Panc1 (cell line): ENCODE measurements at regions not wholly inside any gene's neighbourhood (a gene's known extent, or its start where the extent isn't known, plus 50 kb on each side); places are given as distances from the start of the nearest gene placed in this dataset.

Experiments used
- ATAC-seq: fragments of 200-7000 bp; cut with Tn5 transposase; 2 replicates; pipeline ENCODE4 v1.9.1; 2020; ENCODE audit warnings: mild to moderate bottlenecking, moderate library complexity
- BruUV-seq: library from RNA; stranded (reverse); fragments of 400-500 nt; replicated peaks from 2 replicates; lab custom pipeline; 2021; lab: Mats Ljungman, UMichigan
- CTCF ChIA-PET: fragments of 300-600 bp; sonication (Branson Sonifier 250); formaldehyde crosslinking; loops from one replicate; lab custom pipeline; 2022; ENCODE audit warnings: antibody characterized with exemption; lab: Charles Lee
- POLR2A ChIA-PET: fragments of 300-600 bp; sonication (Branson Sonifier 250); formaldehyde crosslinking; loops from one replicate; lab custom pipeline; 2022; ENCODE audit warnings: antibody characterized with exemption; lab: Charles Lee
- DNase-seq: peaks from one replicate; pipeline ENCODE4 v3.0.0-alpha.2; 2010; ENCODE audit warnings: low read depth, low spot score
- H3K27ac ChIP-seq: 2 replicates; pipeline ENCODE4 v1.5.1; 2011; ENCODE audit warnings: mild to moderate bottlenecking, low read length, inconsistent platforms
- H3K27me3 ChIP-seq: fragments of 200-500 bp; sonication (Bioruptor generic); 2 replicates; pipeline ENCODE4 v1.6.0; 2014; ENCODE audit warnings: low read length, inconsistent platforms; ENCODE audit not compliant: control insufficient read depth, insufficient read depth
- H3K36me3 ChIP-seq: fragments of 200-500 bp; sonication (Bioruptor generic); 2 replicates; pipeline ENCODE4 v1.5.1; 2014; ENCODE audit warnings: inconsistent platforms, mild to moderate bottlenecking, low read length, moderate library complexity; ENCODE audit not compliant: control insufficient read depth, insufficient read depth
- H3K4me1 ChIP-seq: 2 replicates; pipeline ENCODE4 v1.5.1; 2011; ENCODE audit warnings: inconsistent platforms, mild to moderate bottlenecking, low read length, moderate library complexity; ENCODE audit not compliant: control insufficient read depth, insufficient read depth
- H3K4me3 ChIP-seq, 2 experiments: 2 replicates each; pipeline ENCODE4 v1.5.1; 2011 to 2012; ENCODE audit warnings: low read depth in 2 of 2, low read length in 2 of 2, mild to moderate bottlenecking in 2 of 2, inconsistent platforms in 1 of 2, moderate library complexity in 1 of 2
- H3K9me3 ChIP-seq: fragments of 200-500 bp; sonication (Bioruptor generic); 2 replicates; pipeline ENCODE4 v1.5.1; 2014; ENCODE audit warnings: low read depth, mild to moderate bottlenecking, inconsistent platforms, low read length, moderate library complexity; ENCODE audit not compliant: control insufficient read depth, insufficient read depth
- POLR2AphosphoS5 ChIP-seq: IDR thresholded peaks from 2 replicates; pipeline ENCODE4 v1.6.1; 2012; ENCODE audit warnings: mild to moderate bottlenecking, low read depth, low read length, moderate library complexity
- SIN3A ChIP-seq: IDR thresholded peaks from 2 replicates; pipeline ENCODE4 v1.6.1; 2012; ENCODE audit warnings: low read depth, mild to moderate bottlenecking, low read length, moderate library complexity, borderline replicate concordance; ENCODE audit not compliant: insufficient read depth
- TCF7L2 ChIP-seq: IDR thresholded peaks from 2 replicates; pipeline ENCODE4 v1.6.1; 2011; ENCODE audit warnings: mild to moderate bottlenecking, low read depth, low read length, inconsistent platforms
- in situ Hi-C: cut with HindIII; loops from 2 replicates; pipeline ENCODE4 v1.10.0; 2016; ENCODE audit warnings: low sequenced_read_pairs, low pct_unique_long_range_greater_than_20kb
- intact Hi-C: fragments of 100-400 bp; cut with micrococcal nuclease; formaldehyde crosslinking; loops from one replicate; pipeline ENCODE4 v1.10.0; 2022; ENCODE audit not compliant: unreplicated experiment
- TF ChIP-seq, protein P1 (sequence below): fragments of 450-650 bp; IDR thresholded peaks from 2 replicates; pipeline ENCODE4 v1.5.1; 2017; ENCODE audit warnings: mild to moderate bottlenecking
- TF ChIP-seq, protein P2 (sequence below), 2 experiments: IDR thresholded peaks; 2 replicates each; pipeline ENCODE4 v1.6.1; 2011 to 2012; ENCODE audit warnings: low read depth in 2 of 2, control low read depth in 1 of 2, low read length in 1 of 2, mild to moderate bottlenecking in 1 of 2, moderate library complexity in 1 of 2; ENCODE audit not compliant: insufficient read depth in 1 of 2

DNA sequence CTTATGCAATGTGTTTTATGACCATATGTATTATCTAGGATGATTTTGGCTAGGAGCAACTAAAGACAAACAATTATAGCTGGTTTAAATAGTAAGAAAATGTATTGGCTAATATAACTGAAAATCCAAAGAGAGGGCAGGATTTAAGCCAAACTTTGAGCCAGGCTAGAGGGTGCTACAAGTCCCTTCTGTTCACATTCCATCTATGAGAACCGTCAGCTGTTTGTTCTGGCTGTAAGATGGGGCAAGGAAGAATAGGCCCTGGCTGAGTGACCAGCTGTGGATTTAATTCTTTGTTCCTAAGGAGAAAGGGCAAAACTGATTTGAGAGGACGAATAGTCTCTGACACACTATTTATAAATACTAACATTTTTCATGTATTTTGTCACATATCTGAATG is 79.2 kb upstream of the UGT8 start:
- Histone ChIP-seq H3K9me3 (no peaks in the 10 kb centered on the region), H3K4me1 (no peaks in the 10 kb centered on the region), H3K4me3 (no peak overlapping the region), H3K36me3 (no peaks in the 10 kb centered on the region), H3K27ac (no peak overlapping the region), H3K27me3 (no peaks in the 10 kb centered on the region)
- ChIA-PET POLR2A (no interaction called here), CTCF (no interaction called here)
- no peak for DNase-seq
- no peak for TF ChIP-seq SIN3A
- no TSS peak for BruUV-seq
- in situ Hi-C loops (no loop called here), intact Hi-C loops (no loop called here)
- no peak for ATAC-seq

DNA sequence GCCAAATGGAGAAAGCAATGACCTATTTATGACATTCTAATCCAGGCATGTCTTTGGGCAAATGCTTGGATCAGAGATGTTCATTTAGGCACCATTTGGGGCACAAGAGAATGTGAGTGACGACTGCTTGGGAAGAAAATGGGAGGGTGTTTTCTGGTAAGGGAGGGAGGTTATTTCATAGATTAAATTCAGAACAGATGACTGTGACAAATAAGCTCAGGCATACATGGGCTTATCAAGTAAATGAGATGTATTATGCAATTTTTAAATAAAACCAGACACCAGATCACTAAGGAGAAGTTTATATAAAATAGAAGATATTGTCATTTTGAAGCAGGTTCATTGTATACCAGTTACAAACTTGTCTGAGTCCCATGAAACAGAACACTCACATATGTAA is 71.4 kb upstream of the UGT8 start:
- POLR2A ChIA-PET = no interaction called here
- BruUV-seq = no TSS peak

DNA sequence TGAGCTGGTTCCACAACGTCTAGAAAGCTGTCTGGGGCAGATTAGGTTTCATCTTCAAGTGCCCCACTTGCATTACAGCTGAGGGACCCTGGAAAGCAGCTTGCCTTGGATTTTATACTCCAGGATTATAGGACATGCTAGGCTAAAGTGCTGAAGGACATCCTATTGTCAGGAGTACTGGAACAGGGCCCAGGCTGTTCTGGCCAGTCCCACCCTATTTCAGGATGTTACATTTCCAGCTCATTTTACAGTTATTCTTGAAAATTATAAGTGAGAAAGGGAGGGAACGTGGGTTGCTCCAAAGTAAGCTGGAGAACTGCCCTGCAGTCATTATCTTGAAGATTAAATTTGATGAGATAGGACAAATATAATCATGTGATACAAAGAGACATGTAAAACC is 71.0 kb upstream of the UGT8 start:
- Histone ChIP-seq H3K36me3 (no peaks in the 10 kb centered on the region), H3K27ac (no peak overlapping the region), H3K4me1 (no peaks in the 10 kb centered on the region), H3K27me3 (no peaks in the 10 kb centered on the region), H3K4me3 (no peak overlapping the region), H3K9me3 (no peaks in the 10 kb centered on the region)
- ChIA-PET POLR2A (no interaction called here), CTCF (no interaction called here)
- intact Hi-C loops = no loop called here
- DNase-seq = no peak
- no peak for ATAC-seq
- TF ChIP-seq TCF7L2 (no peak), POLR2AphosphoS5 (no peak)
- TF ChIP-seq, protein P1, sequence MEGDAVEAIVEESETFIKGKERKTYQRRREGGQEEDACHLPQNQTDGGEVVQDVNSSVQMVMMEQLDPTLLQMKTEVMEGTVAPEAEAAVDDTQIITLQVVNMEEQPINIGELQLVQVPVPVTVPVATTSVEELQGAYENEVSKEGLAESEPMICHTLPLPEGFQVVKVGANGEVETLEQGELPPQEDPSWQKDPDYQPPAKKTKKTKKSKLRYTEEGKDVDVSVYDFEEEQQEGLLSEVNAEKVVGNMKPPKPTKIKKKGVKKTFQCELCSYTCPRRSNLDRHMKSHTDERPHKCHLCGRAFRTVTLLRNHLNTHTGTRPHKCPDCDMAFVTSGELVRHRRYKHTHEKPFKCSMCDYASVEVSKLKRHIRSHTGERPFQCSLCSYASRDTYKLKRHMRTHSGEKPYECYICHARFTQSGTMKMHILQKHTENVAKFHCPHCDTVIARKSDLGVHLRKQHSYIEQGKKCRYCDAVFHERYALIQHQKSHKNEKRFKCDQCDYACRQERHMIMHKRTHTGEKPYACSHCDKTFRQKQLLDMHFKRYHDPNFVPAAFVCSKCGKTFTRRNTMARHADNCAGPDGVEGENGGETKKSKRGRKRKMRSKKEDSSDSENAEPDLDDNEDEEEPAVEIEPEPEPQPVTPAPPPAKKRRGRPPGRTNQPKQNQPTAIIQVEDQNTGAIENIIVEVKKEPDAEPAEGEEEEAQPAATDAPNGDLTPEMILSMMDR = no peak
- BruUV-seq = no TSS peak
- in situ Hi-C loops = no loop called here

More for the DNA sequence above, 71.4 kb upstream of the UGT8 start:
- Histone ChIP-seq H3K9me3 (no peaks in the 10 kb centered on the region), H3K27me3 (no peaks in the 10 kb centered on the region), H3K27ac (no peak overlapping the region), H3K4me1 (no peaks in the 10 kb centered on the region), H3K36me3 (no peaks in the 10 kb centered on the region), H3K4me3 (no peak overlapping the region)
- no peak for TF ChIP-seq SIN3A
- TF ChIP-seq POLR2AphosphoS5 = no peak
- TF ChIP-seq TCF7L2 = no peak
- TF ChIP-seq, protein P2, sequence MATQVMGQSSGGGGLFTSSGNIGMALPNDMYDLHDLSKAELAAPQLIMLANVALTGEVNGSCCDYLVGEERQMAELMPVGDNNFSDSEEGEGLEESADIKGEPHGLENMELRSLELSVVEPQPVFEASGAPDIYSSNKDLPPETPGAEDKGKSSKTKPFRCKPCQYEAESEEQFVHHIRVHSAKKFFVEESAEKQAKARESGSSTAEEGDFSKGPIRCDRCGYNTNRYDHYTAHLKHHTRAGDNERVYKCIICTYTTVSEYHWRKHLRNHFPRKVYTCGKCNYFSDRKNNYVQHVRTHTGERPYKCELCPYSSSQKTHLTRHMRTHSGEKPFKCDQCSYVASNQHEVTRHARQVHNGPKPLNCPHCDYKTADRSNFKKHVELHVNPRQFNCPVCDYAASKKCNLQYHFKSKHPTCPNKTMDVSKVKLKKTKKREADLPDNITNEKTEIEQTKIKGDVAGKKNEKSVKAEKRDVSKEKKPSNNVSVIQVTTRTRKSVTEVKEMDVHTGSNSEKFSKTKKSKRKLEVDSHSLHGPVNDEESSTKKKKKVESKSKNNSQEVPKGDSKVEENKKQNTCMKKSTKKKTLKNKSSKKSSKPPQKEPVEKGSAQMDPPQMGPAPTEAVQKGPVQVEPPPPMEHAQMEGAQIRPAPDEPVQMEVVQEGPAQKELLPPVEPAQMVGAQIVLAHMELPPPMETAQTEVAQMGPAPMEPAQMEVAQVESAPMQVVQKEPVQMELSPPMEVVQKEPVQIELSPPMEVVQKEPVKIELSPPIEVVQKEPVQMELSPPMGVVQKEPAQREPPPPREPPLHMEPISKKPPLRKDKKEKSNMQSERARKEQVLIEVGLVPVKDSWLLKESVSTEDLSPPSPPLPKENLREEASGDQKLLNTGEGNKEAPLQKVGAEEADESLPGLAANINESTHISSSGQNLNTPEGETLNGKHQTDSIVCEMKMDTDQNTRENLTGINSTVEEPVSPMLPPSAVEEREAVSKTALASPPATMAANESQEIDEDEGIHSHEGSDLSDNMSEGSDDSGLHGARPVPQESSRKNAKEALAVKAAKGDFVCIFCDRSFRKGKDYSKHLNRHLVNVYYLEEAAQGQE (IDR thresholded peaks at IDR 0.05; ENCODE audit: insufficient read depth in 1 of 2, low read depth in 2 of 2, low read length in 1 of 2) = no peak
- TF ChIP-seq, protein P1 = no peak
- CTCF ChIA-PET = no interaction called here
- in situ Hi-C loops (no loop called here), intact Hi-C loops (no loop called here)
- DNase-seq (no peak), ATAC-seq (no peak)
